ENCODE measurements at regions not wholly inside any gene's neighbourhood (a gene's known extent, or its start where the extent isn't known, plus 50 kb on each side); places are given as distances from the start of the nearest gene placed in this dataset.
"Not testable (repeated sequence)": the region's sequence is repeated elsewhere in the genome, so short reads cannot be mapped to it uniquely, and the experiment has no call there.

DNA sequence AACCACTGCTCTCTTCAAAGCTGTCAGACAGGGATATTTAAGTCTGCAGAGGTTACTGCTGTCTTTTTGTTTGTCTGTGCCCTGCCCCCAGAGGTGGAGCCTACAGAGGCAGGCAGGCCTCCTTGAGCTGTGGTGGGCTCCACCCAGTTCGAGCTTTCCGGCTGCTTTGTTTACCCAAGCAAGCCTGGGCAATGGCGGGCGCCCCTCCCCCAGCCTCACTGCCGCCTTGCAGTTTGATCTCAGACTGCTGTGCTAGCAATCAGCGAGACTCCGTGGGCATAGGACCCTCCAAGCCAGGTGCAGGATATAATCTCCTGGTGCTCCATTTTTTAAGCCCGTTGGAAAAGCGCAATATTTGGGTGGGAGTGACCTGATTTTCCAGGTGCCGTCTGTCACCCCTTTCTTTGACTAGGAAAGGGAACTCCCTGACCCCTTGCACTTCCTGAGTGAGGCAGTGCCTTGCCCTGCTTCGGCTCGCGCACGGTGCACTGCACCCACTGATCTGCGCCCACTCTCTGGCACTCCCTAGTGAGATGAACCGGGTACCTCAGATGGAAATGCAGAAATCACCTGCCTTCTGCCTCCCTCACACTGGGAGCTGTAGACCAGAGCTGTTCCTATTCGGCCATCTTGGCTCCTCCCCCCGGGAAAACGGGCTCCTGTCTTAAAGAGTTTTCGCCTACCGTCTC is 758.3 kb upstream of the NXPH2 start:
- DNase-seq: not testable (repeated sequence)

DNA sequence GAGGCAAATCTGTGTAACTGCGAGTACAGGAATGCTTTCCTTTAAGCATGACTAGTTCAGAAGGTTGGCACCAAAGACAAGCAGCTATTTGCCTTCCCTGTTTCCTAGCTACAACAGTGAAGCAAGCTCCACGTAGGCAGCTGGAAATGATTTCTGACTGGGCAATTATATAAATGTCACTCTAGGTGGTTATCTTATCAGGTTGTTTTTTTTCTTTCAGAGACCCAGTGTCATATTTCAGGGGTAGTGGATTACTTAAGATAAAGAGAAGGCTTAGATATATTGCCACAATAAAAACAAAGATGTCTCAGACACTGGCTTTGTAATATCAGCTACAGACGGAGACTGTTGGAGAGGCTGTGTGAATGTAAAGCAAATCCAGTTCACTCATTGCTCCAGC is 748.9 kb upstream of the NXPH2 start:
- no peak for DNase-seq

DNA sequence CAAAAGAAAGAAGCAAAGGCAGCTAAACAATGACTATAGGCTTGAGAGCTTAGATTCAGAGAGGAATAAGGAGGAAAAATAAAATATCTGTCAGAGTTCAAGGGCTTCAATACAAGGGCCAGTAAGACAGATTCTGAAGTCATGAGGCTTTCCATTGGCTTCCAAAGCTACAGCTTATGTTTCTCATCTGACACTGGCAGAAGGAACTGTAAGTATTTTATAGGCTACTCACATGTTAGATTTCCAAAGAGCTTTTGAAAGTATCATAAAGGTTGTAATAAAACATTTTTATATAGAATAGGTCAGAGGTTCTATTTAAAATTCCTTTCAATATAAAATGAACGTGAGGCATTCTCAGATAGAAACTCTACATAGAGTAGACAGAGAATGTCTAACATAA is 746.6 kb upstream of the NXPH2 start:
- DNase-seq: no peak

DNA sequence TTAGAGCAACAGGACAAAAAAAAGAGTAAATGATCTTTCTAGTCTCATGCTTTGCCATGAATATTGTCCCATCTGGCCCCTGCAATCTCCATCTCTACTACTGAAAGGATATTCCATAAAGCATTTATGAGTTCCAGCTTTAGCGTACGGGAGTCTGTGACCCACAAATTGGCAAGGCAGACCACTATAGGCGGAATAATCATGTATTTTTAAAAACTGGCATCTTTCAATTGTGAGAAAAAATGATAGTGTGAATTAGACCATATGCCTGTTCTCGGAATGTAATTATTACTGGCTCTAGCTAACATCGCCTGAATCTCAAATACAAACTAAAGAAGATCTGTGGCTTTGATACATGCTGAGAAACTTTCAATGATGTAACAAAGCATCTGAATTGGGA is 738.1 kb upstream of the NXPH2 start:
- no peak for DNase-seq

DNA sequence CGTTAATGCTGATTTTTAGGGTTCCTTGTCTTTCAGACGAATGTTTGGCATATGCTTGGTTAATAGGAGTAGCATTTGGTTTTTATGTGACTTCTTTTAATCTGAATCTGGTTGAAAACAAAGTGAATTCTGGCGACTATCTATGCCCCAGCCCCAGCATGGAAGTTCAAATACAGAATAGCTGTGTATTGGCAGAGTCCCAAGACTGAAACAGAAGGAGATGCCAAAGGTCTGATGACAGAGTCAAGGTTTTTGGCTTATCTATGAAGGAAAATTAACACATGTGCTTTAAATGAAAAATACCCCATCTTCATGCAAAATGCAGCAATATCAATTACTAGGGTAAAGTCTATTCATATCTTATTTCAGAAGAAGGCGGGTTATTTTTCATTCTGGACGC is 734.8 kb upstream of the NXPH2 start:
- no peak for DNase-seq

DNA sequence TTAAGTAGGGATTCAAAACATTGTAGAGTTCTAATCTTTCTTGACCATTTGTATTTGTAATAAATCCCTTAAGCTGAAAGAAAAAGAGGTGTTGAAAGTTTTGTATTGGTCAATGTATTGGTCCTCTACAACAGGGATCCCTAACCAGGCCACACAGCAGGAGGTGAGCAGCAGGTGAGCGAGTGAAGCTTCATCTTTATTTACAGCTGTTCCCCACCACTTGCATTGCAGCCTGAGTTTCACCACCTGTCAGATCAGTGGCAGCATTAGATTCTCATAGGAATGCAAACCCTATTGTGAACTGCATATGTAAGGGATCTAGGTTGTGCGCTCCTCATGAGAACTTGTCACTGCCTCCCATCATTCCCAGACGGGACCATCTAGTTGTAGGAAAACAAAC is 715.7 kb upstream of the NXPH2 start:
- no peak for DNase-seq

DNA sequence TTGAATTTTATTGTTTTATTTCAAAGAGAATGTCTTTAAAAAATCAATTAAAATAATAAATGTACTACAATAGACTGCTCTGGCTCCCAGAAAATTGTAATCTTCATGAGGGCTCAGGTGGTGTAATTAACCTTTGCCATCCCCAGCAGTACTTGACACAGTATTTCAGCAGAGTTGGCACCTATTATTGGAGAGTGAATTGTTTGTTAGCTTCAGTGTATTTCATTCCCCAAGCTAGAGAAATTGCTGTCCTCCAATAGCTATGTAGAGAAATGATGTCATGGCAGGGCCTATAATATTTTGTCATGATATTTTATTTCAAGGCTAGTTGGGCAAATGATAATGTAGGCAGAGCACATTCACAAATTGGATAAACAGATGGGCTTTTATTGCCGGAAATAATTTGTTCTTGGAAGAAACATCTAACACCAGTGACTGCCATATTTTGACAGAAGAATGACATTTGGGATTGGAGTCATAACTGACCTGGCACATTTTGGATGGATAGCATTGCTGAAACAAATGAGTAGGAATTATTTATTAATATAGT is 712.0 kb upstream of the NXPH2 start:
- DNase-seq: no peak

DNA sequence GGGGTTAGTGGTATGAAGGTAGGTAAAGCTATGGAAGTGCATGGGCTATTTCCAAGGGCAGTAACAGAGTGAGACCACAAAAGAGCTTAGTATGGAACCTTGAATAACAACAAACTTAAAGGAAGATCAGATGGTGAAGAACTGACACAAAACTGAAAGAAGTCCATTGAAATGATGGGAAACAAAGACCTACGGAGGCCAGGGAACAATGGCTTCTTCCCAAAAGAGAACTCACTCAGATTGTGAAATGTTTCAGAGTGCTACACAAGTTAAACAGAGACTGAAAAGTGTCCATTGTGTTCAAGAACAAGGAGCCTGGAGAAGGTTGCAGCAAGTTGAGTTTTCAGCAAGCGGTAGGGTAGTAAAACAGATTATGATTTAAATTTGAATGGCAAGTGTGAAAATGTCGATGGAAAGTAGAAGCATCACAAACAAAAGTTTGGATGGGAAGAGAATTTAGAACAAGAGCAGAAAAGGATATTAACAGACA is 700.0 kb upstream of the NXPH2 start:
- no peak for DNase-seq

DNA sequence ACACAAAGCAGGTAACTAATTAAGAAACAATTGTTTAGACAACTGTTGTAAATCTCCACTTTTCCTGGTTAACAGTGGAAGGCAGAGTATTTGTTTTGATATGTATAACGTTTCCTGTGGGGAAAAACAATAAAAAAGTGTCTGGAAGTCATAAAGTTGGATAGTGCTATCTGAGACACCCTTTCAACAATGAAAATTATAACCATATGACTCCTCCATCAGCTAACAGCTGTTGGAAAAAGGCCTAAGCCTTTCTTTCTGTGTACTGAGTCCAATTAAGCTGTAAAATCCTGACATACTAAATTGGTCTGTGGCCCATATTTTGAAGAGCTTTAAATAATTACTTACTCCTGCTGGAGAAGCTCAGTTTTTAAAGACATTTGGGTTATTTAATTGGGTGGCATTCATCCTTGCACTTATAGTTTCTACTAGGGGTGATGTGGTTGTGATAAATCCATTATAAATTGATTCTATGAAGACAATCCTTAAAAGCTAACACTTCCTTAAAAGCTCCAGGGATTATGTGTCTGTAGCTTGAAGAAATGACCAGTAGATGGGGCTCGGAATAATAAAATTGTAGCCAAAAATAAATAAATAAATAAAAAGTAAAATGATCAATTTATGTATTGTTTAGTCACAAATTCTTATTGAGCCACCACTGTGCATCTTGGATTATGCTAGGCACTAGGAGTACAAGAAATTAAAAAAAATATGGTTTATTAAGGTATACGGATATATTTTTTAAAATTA is 698.1 kb upstream of the NXPH2 start:
- DNase-seq: no peak

DNA sequence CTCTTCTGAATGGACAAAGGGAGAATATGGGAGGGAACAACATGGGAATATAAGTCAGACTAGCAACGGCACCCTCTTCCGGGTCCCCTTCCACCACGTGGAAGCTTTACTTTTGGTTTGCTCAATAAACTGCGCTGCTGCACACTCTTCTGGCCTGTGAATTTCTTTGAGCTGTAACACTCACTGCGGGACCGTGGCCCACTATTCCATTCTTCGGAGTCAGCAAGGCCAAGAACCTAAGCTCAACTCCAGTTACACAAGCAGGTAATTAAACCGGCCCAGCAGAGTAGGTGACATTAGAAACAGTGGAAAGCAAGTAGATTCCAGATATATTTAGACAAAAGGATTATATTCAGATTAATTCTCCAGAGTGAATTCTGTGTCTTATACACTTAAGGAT is 697.4 kb upstream of the NXPH2 start:
- DNase-seq: no peak

DNA sequence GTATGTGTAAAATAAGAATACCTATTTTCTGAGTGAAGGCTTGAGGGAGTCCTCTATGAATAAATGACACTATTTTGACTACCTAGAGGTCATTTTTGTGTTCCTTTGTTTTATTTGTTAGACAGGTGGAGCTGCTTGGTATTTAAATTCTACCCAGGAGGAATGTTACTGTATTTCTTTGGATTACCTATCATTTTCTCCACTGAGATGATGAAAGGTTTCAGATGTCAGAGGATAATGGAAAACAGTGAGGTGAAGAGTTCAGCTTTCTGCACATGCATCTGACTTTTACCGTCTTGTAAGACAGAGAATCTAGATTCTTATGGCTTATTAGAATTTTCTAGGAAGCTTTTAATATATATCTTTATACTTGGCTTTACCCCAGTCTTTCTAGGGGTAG is 689.8 kb upstream of the NXPH2 start:
- no peak for DNase-seq

DNA sequence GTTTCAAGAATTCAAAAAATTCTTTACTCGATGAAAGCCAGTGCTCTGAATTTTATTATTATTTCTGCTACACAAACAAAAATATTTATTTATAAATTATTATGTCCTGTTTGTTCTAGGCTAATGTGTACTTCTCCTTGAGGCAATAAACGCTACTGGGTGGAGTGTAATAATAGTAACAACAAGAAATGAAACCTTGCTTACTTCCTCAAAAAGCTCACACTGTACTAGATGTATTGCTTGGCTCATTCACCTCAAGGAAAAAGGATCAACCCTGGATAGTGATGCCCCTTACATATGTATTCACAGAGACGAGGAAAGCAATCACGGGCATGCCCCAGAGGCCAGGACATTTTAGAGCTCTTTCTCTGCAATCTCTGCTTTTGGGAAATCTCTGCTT is 685.6 kb upstream of the NXPH2 start:
- no peak for DNase-seq

DNA sequence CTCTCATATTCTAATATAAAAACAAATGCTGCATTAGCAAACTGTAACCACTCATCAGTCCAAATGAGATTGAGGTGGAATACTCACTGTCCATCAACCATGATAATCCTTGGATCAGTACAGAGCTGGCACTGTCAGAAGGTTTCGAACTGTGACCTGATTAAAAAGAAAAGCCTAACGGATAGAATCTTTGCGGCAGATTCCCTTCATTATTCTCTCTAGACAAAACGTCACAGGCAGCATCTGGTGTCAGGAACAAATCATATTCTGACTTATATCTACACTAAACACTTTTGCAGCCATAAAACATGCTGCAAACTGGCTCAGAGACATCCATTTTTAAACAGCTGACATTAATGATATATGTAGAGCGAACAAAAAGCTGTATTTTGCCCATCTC is 677.7 kb upstream of the NXPH2 start:
- no peak for DNase-seq

DNA sequence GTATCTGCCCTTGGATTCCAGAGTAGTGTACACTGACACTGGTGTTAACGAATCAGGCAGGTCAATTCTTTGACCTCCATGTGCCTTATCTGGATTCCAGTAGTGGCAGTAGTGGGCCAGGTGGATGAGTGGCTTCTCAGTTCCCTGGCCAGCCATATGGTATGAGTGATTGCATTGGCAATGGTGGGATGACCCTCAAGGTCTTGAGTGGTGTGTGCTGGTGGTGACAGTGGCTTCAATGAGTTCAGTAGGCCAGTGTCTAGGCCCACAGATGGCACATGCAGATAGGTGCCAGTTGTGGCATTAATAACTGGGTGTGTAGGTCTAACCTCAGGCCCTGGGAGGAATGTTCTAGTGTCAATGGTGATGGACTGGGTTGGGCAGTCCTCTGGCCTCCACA is 674.1 kb upstream of the NXPH2 start:
- DNase-seq: no peak

DNA sequence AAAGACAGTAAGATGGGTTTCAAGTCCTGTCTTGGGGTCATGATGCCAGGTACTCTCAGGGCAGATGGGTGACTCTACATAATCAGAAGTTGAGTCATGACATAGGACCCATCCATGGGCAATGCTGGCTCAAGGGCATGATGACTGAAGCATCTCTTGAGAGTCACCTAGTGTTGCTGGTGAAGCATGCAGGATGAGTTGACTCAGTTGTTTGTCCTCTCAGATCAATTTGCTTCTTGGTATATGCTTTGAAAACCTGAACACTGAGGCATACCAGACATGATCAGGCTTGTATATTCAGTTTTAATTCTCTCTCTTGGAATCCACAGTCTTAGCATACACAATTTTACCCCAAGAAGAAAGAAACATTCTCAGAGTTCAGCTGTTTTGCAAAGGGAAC is 658.9 kb upstream of the NXPH2 start:
- no peak for DNase-seq

DNA sequence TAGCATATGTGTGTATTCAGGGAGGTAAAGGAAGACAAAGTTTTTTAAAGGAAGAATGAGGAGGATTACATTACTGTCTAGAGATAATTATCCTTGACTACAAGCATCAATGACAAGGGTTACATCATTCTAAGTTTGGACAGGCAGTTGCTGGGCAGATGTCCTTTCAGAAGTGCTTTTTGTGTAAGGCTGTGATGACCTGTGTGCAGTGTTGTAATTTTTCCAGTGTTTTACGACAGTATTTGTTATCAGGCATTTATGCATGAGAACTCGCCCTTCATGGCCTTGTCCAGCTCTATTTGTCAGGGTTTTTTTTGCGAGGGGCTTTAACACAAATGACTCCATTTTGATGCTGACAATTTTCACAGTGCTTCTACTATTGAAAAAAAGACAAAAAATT is 658.3 kb upstream of the NXPH2 start:
- DNase-seq: no peak

DNA sequence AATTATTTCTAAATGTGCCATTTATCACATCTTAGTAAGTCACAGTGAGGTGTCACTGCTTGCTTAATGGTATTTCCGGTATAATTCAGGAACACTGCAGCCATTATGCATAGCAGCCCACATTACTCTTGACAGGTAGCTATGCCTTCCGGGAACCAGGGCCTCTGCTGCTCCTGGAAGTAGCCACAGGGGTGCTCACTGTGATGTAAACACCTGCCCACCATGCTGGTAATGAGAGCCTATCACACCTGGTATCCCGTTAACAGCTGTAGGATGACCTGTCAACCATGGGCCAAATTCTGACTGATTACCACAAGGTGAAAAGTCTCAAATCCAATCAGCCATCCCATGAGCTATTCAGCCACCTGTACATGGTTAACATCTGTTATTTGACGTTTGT is 647.0 kb upstream of the NXPH2 start:
- DNase-seq: no peak

DNA sequence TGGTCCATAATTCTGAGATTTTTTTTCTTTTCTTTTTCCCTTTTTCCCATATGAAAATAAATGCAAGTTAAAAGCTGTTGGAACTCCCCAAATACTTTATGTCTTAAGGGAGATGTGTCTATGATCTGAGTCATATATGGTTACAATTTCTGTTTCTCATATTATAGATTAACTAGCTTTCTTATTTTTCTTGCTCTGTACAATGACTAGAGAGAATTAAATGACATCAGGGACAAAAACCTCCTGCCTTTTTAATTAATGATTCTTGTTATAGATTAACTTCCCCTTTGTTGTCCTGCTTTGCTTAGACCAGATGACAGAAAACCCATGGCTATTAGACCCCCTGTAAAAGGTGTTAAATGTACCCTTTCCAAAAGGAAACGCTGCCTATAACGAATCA is 643.9 kb upstream of the NXPH2 start:
- DNase-seq: no peak

DNA sequence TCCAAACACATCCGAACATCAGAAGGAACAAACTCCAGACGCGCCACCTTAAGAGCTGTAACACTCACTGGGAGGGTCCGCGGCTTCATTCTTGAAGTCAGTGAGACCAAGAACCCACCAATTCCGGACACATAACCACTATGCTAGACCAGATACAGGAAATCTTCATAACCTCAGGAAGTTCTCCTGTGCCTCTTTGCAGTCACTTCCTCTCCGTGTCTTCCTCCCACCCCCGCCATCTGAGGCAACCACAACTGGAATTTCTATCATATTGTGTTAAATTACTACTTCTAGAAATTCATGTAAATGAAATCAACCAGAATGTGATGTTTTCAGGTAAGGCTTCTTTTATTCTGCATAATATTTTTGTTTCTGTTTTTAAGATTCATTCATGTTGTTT is 631.0 kb upstream of the NXPH2 start:
- no peak for DNase-seq

DNA sequence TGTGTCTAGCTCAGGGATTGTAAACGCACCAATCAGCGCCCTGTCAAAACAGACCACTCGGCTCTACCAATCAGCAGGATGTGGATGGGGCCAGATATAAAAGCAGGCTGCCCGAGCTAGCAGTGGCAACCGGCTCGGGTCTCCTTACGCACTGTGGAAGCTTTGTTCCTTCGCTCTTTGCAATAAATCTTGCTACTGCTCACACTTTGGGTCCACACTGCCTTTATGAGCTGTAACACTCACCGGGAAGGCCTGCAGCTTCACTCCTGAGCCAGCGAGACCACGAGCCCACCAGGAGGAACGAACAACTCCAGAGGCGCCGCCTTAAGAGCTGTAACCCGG is 630.6 kb upstream of the NXPH2 start:
- not testable (repeated sequence) for DNase-seq

DNA sequence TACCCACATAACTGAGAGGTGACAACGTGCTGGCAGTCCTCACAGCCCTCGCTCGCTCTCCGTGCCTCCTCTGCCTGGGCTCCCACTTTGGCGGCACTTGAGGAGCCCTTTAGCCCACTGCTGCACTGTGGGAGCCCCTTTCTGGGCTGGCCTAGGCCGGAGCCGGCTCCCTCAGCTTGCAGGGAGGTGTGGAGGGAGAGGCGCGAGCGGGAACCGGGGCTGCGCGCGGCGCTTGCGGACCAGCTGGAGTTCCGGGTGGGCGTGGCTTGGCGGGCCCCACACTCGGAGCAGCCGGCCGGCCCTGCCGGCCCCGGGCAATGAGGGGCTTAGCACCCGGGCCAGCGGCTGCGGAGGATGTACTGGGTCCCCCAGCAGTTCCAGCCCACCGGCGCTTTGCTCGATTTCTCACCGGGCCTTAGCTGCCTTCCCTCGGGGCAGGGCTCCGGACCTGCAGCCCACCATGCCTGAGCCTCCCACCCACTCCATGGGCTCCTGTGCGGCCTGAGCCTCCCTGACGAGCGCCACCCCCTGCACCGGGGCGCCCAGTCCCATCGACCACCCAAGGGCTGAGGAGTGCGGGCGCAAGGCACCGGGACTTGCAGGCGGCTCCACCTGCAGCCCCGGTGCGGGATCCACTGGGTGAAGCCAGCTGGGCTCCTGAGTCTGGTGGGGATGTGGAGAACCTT is 630.1 kb upstream of the NXPH2 start:
- not testable (repeated sequence) for DNase-seq

DNA sequence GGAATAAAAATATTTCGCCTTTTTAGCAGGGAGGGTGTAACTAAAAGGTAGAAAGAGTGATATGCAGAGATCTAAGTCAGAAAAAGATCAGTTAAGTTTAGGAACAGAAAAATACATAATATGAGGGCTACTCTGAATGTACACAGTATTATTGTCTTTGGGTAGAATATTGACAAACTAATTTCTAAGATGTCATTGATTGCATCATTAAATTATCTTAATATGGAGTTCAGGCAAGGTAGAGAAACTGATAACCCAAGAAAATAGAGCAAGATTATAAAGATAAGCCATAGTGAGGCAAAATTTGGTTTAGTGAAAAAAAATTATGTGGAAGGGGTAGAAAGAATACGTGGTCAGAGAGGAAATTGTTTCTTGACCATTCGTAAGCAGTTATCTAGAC is 629.0 kb upstream of the NXPH2 start:
- DNase-seq: no peak

DNA sequence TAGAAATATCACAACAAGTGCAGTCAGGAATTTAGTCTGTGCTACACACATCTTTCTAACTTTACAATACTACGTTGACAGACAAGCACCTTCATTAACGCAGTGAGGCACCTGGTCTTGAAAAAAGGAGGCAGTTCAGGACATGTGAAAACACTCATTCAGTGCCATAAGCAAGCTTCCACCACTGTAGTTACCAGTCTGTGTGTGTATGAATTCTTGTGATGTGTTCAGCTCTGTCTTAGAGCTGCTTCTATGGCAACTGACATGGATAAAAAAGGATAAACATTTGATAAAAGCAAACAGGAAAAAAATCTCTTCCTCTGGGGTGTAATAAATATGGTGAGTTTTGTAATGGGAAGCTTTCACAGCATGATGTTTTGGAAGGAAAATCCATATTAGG is 623.8 kb upstream of the NXPH2 start:
- DNase-seq: no peak

DNA sequence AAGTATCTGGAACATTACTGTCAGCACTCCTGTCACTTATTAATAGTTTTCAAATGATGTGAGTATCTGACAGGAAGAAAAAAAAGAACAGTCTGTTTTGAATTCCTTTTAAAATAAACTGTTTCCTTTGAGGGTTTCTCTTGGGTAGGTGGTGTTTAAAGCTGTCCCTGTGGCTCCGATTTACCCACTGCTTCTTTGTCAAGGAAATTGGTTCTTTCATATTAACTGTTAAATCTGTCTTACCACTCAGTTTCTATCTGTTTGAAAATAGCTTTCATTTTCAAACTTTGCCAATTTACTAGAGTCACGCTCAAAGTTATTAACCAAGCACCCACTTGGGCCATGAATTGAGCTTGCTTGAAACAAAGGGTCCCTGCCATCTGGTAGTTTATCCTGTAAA is 614.6 kb upstream of the NXPH2 start:
- DNase-seq: no peak

Data from CD4-positive, alpha-beta T cell treated with Interleukin-4 for 1 hour (primary cell).